ENCODE measurements at regions not wholly inside any gene's neighbourhood (a gene's known extent, or its start where the extent isn't known, plus 50 kb on each side); places are given as distances from the start of the nearest gene placed in this dataset.

GRCh38 chr2:215811003-215811402 is 202.3 kb downstream of the MREG start:
- TF ChIP-seq CTCF (IDR thresholded peaks at IDR 0.05) (no peak), ELF1 (IDR thresholded peaks at IDR 0.05) (no peak), SIN3A (IDR thresholded peaks at IDR 0.05; ENCODE audit: borderline replicate concordance, low read depth, low read length) (no peak), USF2 (IDR thresholded peaks at IDR 0.05; ENCODE audit: borderline replicate concordance, low read depth, low read length) (no peak), EP300 (IDR thresholded peaks at IDR 0.05; ENCODE audit: borderline replicate concordance in 1 of 2, low read depth in 1 of 2, low read length in 1 of 2) (no peak)

All from SK-N-SH (cell line).